NAMALWA (cell line): ENCODE measurements at regions not wholly inside any gene's neighbourhood (a gene's known extent, or its start where the extent isn't known, plus 50 kb on each side); places are given as distances from the start of the nearest gene placed in this dataset.

Experiments
- DNase-seq: peaks from one replicate; pipeline ENCODE4 v3.0.0-alpha.2; 2015; ENCODE audit warnings: low spot score

- DNase-seq = no peak
Observed at GRCh38 chr3:22225161-22225560, 474.2 kb upstream of the ZNF385D start.

GRCh38 chr3:22228705-22229104, 477.7 kb upstream of the ZNF385D start:
- no peak for DNase-seq

GRCh38 chr3:22231061-22231460, 480.1 kb upstream of the ZNF385D start:
- no peak for DNase-seq

DNA sequence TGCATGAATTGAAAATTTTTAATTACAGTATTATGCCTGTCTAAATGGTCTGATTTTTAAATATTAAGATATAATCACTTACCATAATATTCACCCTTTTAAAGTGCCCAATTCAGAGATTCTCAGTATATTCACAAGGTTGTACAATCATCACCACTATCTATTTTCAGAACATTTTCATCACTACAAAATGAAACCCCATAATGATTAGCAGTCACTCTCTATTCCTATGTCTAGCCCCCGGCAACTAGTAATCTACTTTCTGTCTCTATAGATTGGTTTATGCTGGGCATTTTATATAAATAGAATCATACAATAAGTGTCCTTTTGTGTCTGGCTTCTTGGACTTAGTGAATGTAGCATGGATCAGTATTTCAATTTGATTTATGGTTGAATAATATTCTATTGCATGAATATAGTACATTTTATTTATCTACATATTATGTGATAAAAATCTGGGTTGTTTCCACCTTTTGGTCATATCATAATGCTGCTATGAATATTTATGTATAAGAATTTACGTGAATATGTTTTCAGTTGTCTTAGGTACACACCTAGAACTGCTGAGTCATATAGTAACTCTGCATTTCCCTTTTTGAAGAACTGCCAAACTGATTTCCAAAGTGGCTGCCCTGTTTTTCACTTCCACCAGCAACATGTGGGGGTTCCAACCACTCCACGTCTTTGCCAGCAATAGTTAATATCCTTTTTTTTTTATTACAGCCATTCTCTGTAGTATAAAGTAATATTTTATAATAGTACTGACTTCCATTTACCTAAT, 485.7 kb upstream of the ZNF385D start:
- DNase-seq = no peak

GRCh38 chr3:22239011-22239410, 488.0 kb upstream of the ZNF385D start:
- no peak for DNase-seq

GRCh38 chr3:22241110-22241509, 490.1 kb upstream of the ZNF385D start:
- no peak for DNase-seq

DNA sequence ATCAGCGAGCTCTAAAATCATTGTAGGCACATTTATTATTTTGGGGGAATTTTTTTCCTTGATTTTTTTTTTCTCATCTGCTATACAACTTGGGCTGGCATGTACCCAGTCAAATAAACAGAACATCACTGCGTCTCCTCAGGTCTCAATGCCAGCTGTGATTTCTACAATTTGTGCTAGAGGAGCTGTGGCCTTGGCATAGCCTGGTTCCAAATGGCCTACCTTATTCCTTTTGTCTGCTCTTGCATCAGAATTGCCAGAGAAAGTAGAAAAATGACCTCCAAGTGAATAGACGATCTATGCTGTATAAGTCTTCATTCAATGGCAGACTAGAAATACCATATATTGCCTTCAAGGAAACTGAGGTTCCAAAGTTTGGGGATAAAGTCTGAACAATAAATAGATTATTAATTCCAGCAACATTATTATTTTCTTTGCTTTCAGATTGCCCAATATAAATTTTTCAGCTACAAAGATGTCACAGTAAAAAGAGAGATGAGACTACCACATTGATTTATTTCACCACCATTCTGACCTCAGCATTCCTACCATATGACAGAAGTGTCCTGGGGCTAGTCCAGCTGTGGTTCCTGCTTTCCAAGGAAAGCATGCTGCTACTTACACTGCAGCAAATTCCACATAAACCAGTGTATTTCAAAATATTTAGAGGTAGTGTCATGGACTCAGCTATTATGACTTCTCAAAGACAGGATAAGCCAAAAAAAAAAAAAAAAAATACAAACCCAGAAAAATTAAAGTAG, 493.9 kb upstream of the ZNF385D start:
- no peak for DNase-seq

- DNase-seq = no peak
Observed at GRCh38 chr3:22245811-22246583, 495.0 kb upstream of the ZNF385D start.

GRCh38 chr3:22249658-22250057, 498.6 kb upstream of the ZNF385D start:
- DNase-seq = no peak

- no peak for DNase-seq
Observed at GRCh38 chr3:22257252-22257651, 506.2 kb upstream of the ZNF385D start.

- DNase-seq = no peak
Observed at GRCh38 chr3:22262386-22262785, 511.4 kb upstream of the ZNF385D start.

DNA sequence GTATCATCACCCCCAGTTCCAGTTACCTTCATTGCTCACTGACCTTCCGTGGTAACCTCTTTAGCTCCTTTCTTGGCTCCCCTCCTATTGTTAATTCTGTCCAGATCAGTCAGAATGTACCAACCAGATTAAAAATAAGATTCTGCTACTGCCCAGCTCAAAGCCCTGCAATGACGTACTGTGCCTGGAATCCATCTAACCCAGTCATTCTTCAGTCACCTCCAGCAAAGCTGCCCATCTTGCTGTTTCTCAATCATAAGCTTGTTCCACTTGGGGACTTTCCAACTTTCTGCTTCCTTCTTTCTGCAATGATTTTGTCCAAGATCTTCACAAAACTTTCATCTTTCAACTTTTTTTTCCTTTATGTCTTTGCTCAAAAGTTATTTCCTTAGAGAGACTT, 512.0 kb upstream of the ZNF385D start:
- no peak for DNase-seq

DNA sequence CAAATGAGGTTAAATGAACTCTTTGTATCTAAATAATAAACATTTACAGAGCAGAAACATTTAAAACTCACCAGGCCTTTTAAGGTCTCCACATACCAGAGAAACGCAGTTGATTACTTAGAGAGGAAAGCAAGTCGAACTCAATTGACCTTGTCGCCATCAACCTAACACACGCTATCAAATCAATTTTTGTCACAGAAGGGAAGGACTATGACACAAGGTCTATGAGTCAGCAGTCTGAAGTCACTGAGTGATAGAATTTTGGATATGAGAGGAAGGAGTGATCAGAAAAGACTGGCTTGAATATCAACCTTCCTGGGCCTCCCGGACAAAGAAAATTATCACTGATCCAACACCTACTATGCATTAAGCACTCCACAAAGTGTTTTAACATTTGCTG, 514.4 kb upstream of the ZNF385D start:
- no peak for DNase-seq

GRCh38 chr3:22269831-22270230, 518.8 kb upstream of the ZNF385D start:
- DNase-seq = no peak

DNA sequence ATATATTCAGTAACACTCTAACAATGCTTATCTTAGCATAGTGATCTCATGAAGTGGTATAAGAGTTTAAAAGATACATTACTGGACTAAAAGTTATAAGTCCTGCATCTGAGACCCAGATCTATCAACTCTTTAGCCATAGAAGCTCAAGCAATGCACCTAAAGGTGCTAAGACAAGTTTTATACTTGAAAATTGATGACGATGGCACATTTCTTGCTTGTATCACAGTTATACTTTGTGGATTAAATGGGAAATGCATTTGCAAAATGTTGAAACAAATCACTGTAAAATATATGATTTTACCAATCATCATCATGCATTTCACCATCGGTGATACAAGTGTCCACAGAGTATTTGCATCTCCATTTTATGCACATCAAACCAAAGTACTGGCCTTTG, 525.3 kb upstream of the ZNF385D start:
- DNase-seq = no peak

DNA sequence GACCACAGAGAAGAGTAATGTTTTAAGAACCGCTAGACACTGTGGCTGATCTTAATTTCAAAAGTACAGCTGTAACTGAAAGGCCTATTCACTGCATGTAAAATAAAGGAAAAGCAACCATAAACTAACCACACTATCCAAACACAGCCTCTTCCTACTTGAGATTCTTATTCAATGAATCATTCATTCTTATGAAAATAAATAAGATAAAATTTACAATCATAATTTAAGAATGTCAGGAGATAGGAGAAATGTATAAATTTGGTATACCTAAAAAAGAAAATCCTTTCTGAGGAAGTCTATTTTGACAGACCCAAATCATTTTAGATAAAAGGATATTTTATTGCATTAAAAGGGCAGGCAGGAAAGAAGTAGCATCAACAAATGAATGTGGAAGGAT, 533.5 kb upstream of the ZNF385D start:
- no peak for DNase-seq

- no peak for DNase-seq
Observed at GRCh38 chr3:22288756-22289155, 537.7 kb upstream of the ZNF385D start.

DNA sequence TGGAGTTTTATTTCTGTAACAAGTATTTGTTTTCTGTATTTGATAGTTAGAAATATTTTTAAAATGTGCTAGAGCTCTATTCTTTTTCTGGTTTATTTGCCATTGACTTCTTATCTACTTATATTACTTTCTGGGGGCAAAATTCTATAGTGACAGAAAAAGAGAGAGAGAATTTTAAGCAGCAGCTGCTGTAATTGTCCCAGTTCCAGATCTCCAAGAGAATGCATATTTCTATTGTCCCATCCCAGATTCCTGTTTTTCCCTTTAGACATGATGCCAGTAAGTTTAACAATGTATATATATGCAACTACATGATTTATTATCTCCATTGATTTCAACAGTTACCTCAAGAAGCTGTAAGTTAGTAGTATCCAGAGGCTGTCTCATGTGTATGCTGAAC, 541.7 kb upstream of the ZNF385D start:
- no peak for DNase-seq

DNA sequence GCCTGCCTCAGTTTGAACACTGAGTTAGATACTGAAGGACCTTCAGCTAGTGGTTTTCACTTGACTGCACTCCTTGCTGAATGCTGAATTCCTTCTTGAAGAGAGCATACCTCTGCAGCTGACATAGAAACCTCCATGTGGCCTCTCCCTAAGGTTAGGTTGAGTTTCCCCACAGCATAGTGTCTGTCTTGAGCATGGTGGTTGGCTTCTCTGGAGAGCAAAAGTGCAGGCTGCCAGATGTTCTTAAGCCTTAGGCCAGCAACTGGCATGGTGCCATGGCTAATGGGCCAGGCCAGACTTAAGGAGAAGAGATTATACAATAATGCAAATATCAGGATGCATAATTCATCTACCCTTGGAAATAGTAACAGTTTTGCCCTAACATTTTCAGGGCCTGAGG, 545.6 kb upstream of the ZNF385D start:
- no peak for DNase-seq

DNA sequence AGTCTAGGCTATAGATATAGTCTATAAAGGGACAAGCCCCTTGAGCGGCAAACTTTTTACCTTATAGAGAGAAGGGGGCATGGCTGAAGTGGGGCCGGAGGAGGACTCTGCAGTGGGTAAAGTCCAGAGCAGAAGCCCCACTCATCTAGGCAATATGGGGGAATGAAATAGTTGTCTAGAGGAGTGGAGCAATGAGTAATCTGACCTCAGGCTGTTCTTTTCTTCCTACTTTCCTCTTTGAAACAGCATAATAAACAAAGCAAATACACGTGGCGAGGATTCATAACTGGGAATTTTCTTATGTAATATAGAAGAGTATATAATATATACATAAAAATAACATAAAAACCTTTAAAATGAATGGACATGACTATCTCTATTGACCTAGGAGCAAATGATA, 546.4 kb upstream of the ZNF385D start:
- no peak for DNase-seq

DNA sequence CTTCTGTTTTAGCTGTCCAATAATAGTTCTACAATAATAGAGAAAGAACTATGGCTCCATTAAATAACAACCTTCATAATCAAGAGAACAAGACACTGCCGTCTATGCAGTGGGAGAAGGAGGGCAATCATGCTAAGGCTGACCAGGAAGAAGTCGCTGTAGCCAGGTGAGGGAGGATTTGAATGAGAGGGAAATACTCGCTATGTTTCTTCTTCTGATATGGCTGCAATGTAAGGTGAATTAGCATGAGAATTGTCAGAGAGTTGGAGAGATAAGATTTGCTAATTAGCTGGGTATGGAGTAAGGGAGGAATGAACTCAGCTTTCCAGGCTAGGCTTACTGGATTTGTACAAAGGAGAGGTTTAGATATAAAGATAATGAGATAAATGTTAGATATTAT, 555.4 kb upstream of the ZNF385D start:
- no peak for DNase-seq

DNA sequence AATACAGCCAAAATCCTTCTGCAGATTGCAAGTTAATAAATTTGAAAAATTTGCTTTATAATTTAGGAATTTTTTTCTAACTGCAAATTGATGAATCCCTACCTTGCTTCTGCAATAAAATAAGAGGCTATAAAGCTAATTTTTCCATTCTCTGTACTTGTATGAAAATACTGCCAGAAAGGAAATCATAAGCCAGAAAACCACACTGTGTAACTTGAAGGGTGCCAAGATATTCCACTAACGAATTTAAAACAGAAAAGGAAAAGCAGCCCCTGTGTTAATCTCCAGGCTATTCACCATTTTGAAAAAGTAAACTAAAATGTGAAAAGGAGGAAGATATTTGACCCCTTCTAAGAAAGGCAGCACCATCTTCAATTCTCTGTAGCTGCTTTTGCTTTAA, 557.9 kb upstream of the ZNF385D start:
- DNase-seq = no peak

- DNase-seq = no peak
Observed at GRCh38 chr3:22315925-22316324, 564.9 kb upstream of the ZNF385D start.
